OCI-LY3 (cell line): ENCODE measurements at regions not wholly inside any gene's neighbourhood (a gene's known extent, or its start where the extent isn't known, plus 50 kb on each side); places are given as distances from the start of the nearest gene placed in this dataset.
"Not testable (repeated sequence)": the region's sequence is repeated elsewhere in the genome, so short reads cannot be mapped to it uniquely, and the experiment has no call there.

Experiments used
- H2AFZ ChIP-seq: fragments of 200-600, 300-600 bp; shearing (Covaris generic); 2 replicates; pipeline ENCODE4 v1.6.0; 2014; ENCODE audit warnings: antibody characterized with exemption, low read depth, low read length
- H3K27ac ChIP-seq: fragments of 200-600, 300-600 bp; sonication (generic); 2 replicates; pipeline ENCODE4 v1.5.1; 2014; ENCODE audit warnings: mild to moderate bottlenecking, low read length, moderate library complexity, mixed read lengths
- H3K27me3 ChIP-seq: fragments of 200-600, 300-600 bp; sonication (generic); 2 replicates; pipeline ENCODE4 v1.6.1; 2014; ENCODE audit warnings: low read depth, low read length, mixed read lengths
- H3K36me3 ChIP-seq: fragments of 200-600, 300-600 bp; sonication (generic); replicated peaks from 2 replicates; pipeline ENCODE3; 2014; ENCODE audit warnings: low read depth, low read length, mixed read lengths
- H3K4me1 ChIP-seq: fragments of 300-600, 200-600 bp; sonication (generic); 2 replicates; pipeline ENCODE4 v1.6.1; 2014; ENCODE audit warnings: low read length, mixed read lengths
- H3K4me2 ChIP-seq: fragments of 200-600, 300-600 bp; sonication (generic); 2 replicates; pipeline ENCODE4 v1.6.1; 2014; ENCODE audit warnings: low read length, mixed read lengths
- H3K4me3 ChIP-seq: fragments of 300-600, 200-600 bp; sonication (generic); 2 replicates; pipeline ENCODE4 v1.5.1; 2014; ENCODE audit warnings: antibody characterized with exemption, mild to moderate bottlenecking, low read length, moderate library complexity
- H3K79me2 ChIP-seq: fragments of 300-600, 200-600 bp; shearing (Covaris generic); 2 replicates; pipeline ENCODE4 v1.6.1; 2014; ENCODE audit warnings: mild to moderate bottlenecking, low read length, mixed read lengths
- H3K9ac ChIP-seq: fragments of 300-600, 200-600 bp; shearing (Covaris generic); 2 replicates; pipeline ENCODE4 v1.6.0; 2014; ENCODE audit warnings: mild to moderate bottlenecking, low read length, moderate library complexity
- H3K9me3 ChIP-seq: fragments of 200-600, 300-600 bp; shearing (Covaris generic); 2 replicates; pipeline ENCODE4 v1.6.1; 2014; ENCODE audit warnings: low read length, mixed read lengths; ENCODE audit not compliant: insufficient read depth
- H4K20me1 ChIP-seq: fragments of 200-600, 300-600 bp; sonication (generic); 2 replicates; pipeline ENCODE4 v1.6.1; 2016; ENCODE audit warnings: low read length, mixed read lengths; ENCODE audit not compliant: insufficient read depth
- CTCF ChIP-seq: fragments of 200-600, 300-600 bp; sonication (generic); IDR thresholded peaks from 2 replicates; pipeline ENCODE4 v1.5.1; 2014; ENCODE audit warnings: antibody characterized with exemption, low read length, low read depth
- EZH2phosphoT487 ChIP-seq: fragments of 200-600 bp; shearing (Covaris generic); IDR thresholded peaks from 2 replicates; pipeline ENCODE4 v1.6.1; 2018; ENCODE audit warnings: antibody characterized with exemption, mixed run types, low read depth

GRCh38 chr10:81730891-81731290 lies 144.1 kb upstream of the NRG3 start:
- Histone ChIP-seq H4K20me1 (no peaks in the 10 kb centered on the region), H3K79me2 (no peaks in the 10 kb centered on the region), H3K4me2 (no peak overlapping the region), H3K27me3 (no peaks in the 10 kb centered on the region), H3K9ac (no peak overlapping the region), H3K9me3 (no peaks in the 10 kb centered on the region), H3K4me3 (no peak overlapping the region), H2AFZ (no peak overlapping the region), H3K36me3 (peaks cover 2% of the 10 kb centered on the region), H3K27ac (no peak overlapping the region), H3K4me1 (peaks cover 30% of the 10 kb centered on the region)
- no peak for TF ChIP-seq EZH2phosphoT487
- no peak for TF ChIP-seq CTCF

- H3K36me3 ChIP-seq: no peaks in the 10 kb centered on the region
- TF ChIP-seq CTCF (no peak), EZH2phosphoT487 (no peak)
- no peak overlapping the region for H2AFZ ChIP-seq
- no peak overlapping the region for H3K4me3 ChIP-seq
- no peak overlapping the region for H3K9ac ChIP-seq
- no peak overlapping the region for H3K27ac ChIP-seq
- no peaks in the 10 kb centered on the region for H3K27me3 ChIP-seq
- H3K9me3 ChIP-seq: no peaks in the 10 kb centered on the region
- H3K4me1 ChIP-seq: peaks cover 6% of the 10 kb centered on the region
- H3K4me2 ChIP-seq: no peak overlapping the region
- H4K20me1 ChIP-seq: no peaks in the 10 kb centered on the region
- no peaks in the 10 kb centered on the region for H3K79me2 ChIP-seq
Observed at GRCh38 chr10:81733542-81733941, 141.5 kb upstream of the NRG3 start.

- H4K20me1 ChIP-seq, H3K4me3 ChIP-seq, H3K36me3 ChIP-seq, H3K4me1 ChIP-seq, H3K4me2 ChIP-seq, H3K9ac ChIP-seq, H3K79me2 ChIP-seq, H3K27me3 ChIP-seq, H3K9me3 ChIP-seq, H3K27ac ChIP-seq, H2AFZ ChIP-seq: not testable (repeated sequence)
Observed at GRCh38 chr10:81735167-81735566, 139.8 kb upstream of the NRG3 start.

GRCh38 chr10:81759111-81759510 lies 115.9 kb upstream of the NRG3 start:
- Histone ChIP-seq H4K20me1 (no peaks in the 10 kb centered on the region), H3K27ac (no peak overlapping the region), H3K27me3 (no peaks in the 10 kb centered on the region), H3K79me2 (no peaks in the 10 kb centered on the region), H3K4me1 (no peaks in the 10 kb centered on the region), H3K36me3 (no peaks in the 10 kb centered on the region), H3K4me3 (no peak overlapping the region), H3K9ac (no peak overlapping the region), H2AFZ (no peak overlapping the region), H3K4me2 (no peak overlapping the region), H3K9me3 (no peaks in the 10 kb centered on the region)
- TF ChIP-seq EZH2phosphoT487 (no peak), CTCF (no peak)

GRCh38 chr10:81784111-81784597 lies 90.8 kb upstream of the NRG3 start:
- TF ChIP-seq CTCF: no peak
- no peak for TF ChIP-seq EZH2phosphoT487
- no peak overlapping the region for H2AFZ ChIP-seq
- H3K4me2 ChIP-seq: no peak overlapping the region
- no peaks in the 10 kb centered on the region for H3K4me1 ChIP-seq
- H3K27me3 ChIP-seq: no peaks in the 10 kb centered on the region
- H4K20me1 ChIP-seq: no peaks in the 10 kb centered on the region
- H3K4me3 ChIP-seq: no peak overlapping the region
- H3K79me2 ChIP-seq: no peaks in the 10 kb centered on the region
- no peak overlapping the region for H3K9ac ChIP-seq
- H3K27ac ChIP-seq: no peak overlapping the region
- H3K36me3 ChIP-seq: no peaks in the 10 kb centered on the region
- no peaks in the 10 kb centered on the region for H3K9me3 ChIP-seq
